ENCODE measurements at regions not wholly inside any gene's neighbourhood (a gene's known extent, or its start where the extent isn't known, plus 50 kb on each side); places are given as distances from the start of the nearest gene placed in this dataset.

DNA sequence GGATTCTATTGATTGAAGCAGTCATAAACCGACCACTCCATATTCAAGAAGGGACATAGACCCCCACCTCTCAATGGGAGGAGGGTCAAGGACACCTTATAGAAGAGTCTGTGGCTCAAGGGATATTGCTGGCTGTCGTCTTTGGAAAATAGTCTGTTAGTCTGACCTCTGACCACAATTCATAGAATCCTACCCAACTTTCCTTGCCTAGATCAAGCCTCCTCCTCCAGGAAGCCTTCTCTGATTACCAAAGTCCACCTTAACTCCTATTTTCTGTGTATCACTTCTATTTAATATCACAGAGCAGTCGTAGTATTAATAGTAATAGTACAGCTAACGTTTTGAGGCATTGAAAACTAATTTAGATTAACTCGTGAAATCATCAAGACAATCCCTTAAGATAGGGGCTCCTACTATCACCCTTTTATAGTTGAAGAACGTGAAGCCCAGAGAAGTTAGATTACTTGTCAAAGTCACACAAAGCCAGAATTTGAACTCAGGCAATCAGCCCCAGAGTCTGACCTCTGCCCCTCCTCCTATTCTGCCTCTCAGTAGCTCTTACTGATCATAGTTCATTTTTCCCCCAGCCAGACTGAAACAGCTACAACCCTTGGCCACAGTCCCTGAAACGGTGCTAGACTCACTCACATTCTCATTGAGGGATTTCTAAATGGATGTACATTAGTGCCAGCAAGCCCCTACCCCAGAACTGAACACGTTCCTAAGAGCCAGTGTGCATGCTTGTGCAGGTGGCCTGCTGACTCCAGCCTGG is 636.6 kb downstream of the MID1IP1 start:
- no peak for TF ChIP-seq EP300 (IDR thresholded peaks at IDR 0.05; ENCODE audit: low read length)
- no peak for TF ChIP-seq NCOA4 (IDR thresholded peaks at IDR 0.05; ENCODE audit: partially characterized antibody)
- TF ChIP-seq, protein P1, sequence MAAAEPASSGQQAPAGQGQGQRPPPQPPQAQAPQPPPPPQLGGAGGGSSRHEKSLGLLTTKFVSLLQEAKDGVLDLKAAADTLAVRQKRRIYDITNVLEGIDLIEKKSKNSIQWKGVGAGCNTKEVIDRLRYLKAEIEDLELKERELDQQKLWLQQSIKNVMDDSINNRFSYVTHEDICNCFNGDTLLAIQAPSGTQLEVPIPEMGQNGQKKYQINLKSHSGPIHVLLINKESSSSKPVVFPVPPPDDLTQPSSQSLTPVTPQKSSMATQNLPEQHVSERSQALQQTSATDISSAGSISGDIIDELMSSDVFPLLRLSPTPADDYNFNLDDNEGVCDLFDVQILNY (CRISPR knock-in tag; IDR thresholded peaks at IDR 0.05): no peak
- TF ChIP-seq RBM39 (optimal IDR thresholded peaks at IDR 0.05; ENCODE audit: low read depth, low read length): no peak
- TF ChIP-seq MAFK (IDR thresholded peaks at IDR 0.05; ENCODE audit: low read length): no peak
- TF ChIP-seq EWSR1 (IDR thresholded peaks at IDR 0.05; ENCODE audit: borderline replicate concordance, low read depth, partially characterized antibody): no peak
- TF ChIP-seq NCOA6 (IDR thresholded peaks at IDR 0.05): no peak
- TF ChIP-seq EGR1 (conservative IDR thresholded peaks at IDR 0.05): no peak
- TF ChIP-seq, protein P2, sequence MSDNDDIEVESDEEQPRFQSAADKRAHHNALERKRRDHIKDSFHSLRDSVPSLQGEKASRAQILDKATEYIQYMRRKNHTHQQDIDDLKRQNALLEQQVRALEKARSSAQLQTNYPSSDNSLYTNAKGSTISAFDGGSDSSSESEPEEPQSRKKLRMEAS (CRISPR knock-in tag; IDR thresholded peaks at IDR 0.05): no peak
- TF ChIP-seq ERF (CRISPR knock-in tag; IDR thresholded peaks at IDR 0.05): no peak
